ENCODE measurements at regions not wholly inside any gene's neighbourhood (a gene's known extent, or its start where the extent isn't known, plus 50 kb on each side); places are given as distances from the start of the nearest gene placed in this dataset.

- DNase-seq: no peak
Observed at GRCh38 chr3:1696669-1697275, 401.9 kb upstream of the CNTN4 start.

GRCh38 chr3:1699361-1699920 is 399.2 kb upstream of the CNTN4 start:
- DNase-seq: no peak

- no peak for DNase-seq
Observed at GRCh38 chr3:1700650-1701049, 398.0 kb upstream of the CNTN4 start.

- no peak for DNase-seq
Observed at GRCh38 chr3:1703169-1703568, 395.5 kb upstream of the CNTN4 start.

- DNase-seq: no peak
Observed at GRCh38 chr3:1710663-1711062, 388.0 kb upstream of the CNTN4 start.

- DNase-seq: no peak
Observed at GRCh38 chr3:1717524-1717923, 381.1 kb upstream of the CNTN4 start.

- DNase-seq: no peak
Observed at GRCh38 chr3:1723726-1724125, 374.9 kb upstream of the CNTN4 start.

- no peak for DNase-seq
Observed at GRCh38 chr3:1726741-1727140, 371.9 kb upstream of the CNTN4 start.

GRCh38 chr3:1727242-1727641 is 371.4 kb upstream of the CNTN4 start:
- DNase-seq: no peak

- no peak for DNase-seq
Observed at GRCh38 chr3:1728510-1728909, 370.2 kb upstream of the CNTN4 start.

- no peak for DNase-seq
Observed at GRCh38 chr3:1734494-1735122, 364.1 kb upstream of the CNTN4 start.

- DNase-seq: no peak
Observed at GRCh38 chr3:1752205-1752604, 346.5 kb upstream of the CNTN4 start.

GRCh38 chr3:1766384-1766783 is 332.3 kb upstream of the CNTN4 start:
- no peak for DNase-seq

GRCh38 chr3:1773679-1774078 is 325.0 kb upstream of the CNTN4 start:
- DNase-seq: no peak

- no peak for DNase-seq
Observed at GRCh38 chr3:1774597-1774996, 324.1 kb upstream of the CNTN4 start.

GRCh38 chr3:1775321-1775720 is 323.3 kb upstream of the CNTN4 start:
- DNase-seq: no peak

GRCh38 chr3:1783995-1784394 is 314.7 kb upstream of the CNTN4 start:
- no peak for DNase-seq

GRCh38 chr3:1787094-1787493 is 311.6 kb upstream of the CNTN4 start:
- DNase-seq: no peak

- no peak for DNase-seq
Observed at GRCh38 chr3:1792466-1792865, 306.2 kb upstream of the CNTN4 start.

- no peak for DNase-seq
Observed at GRCh38 chr3:1798711-1799405, 299.8 kb upstream of the CNTN4 start.

- DNase-seq: no peak
Observed at GRCh38 chr3:1805331-1805730, 293.3 kb upstream of the CNTN4 start.

- no peak for DNase-seq
Observed at GRCh38 chr3:1808590-1808989, 290.1 kb upstream of the CNTN4 start.

- DNase-seq: no peak
Observed at GRCh38 chr3:1823867-1824266, 274.8 kb upstream of the CNTN4 start.

GRCh38 chr3:1824359-1824758 is 274.3 kb upstream of the CNTN4 start:
- no peak for DNase-seq

Measured in hindlimb muscle (tissue), 1 donor.